Neuronal stem cell (in vitro differentiated cells): ENCODE measurements at regions not wholly inside any gene's neighbourhood (a gene's known extent, or its start where the extent isn't known, plus 50 kb on each side); places are given as distances from the start of the nearest gene placed in this dataset.

Experiments
- DNase-seq: peaks from one replicate; pipeline ENCODE4 v3.0.0-alpha.2; 2013; ENCODE audit warnings: low spot score
- H2AFZ ChIP-seq: one replicate; pipeline ENCODE4 v1.6.1; 2013; ENCODE audit warnings: mild to moderate bottlenecking, low read length, inconsistent platforms
- H2AK5ac ChIP-seq: 2 replicates; pipeline ENCODE4 v1.6.1; 2013; ENCODE audit warnings: low read depth, mild to moderate bottlenecking, inconsistent platforms, low read length, moderate library complexity, mixed read lengths
- H2BK120ac ChIP-seq: 2 replicates; pipeline ENCODE4 v1.6.1; 2013; ENCODE audit warnings: low read depth, mild to moderate bottlenecking, inconsistent platforms, low read length, moderate library complexity, mixed read lengths
- H2BK12ac ChIP-seq: one replicate; pipeline ENCODE4 v1.6.1; 2013; ENCODE audit warnings: low read length, inconsistent platforms
- H2BK15ac ChIP-seq: 2 replicates; pipeline ENCODE4 v1.6.1; 2013; ENCODE audit warnings: mild to moderate bottlenecking, low read length, inconsistent platforms, mixed read lengths
- H2BK5ac ChIP-seq: one replicate; pipeline ENCODE4 v1.6.1; 2013; ENCODE audit warnings: inconsistent platforms, mild to moderate bottlenecking, low read length, moderate library complexity
- H3K14ac ChIP-seq: one replicate; pipeline ENCODE4 v1.6.1; 2013; ENCODE audit warnings: low read length, inconsistent platforms
- H3K18ac ChIP-seq: 2 replicates; pipeline ENCODE4 v1.6.1; 2013; ENCODE audit warnings: low read length, inconsistent platforms
- H3K23ac ChIP-seq: 2 replicates; pipeline ENCODE4 v1.6.1; 2013; ENCODE audit warnings: low read depth, mild to moderate bottlenecking, mixed read lengths, low read length, inconsistent platforms; ENCODE audit not compliant: poor library complexity
- H3K27ac ChIP-seq: replicated peaks from 3 replicates; pipeline ENCODE4 v1.5.1; 2013; ENCODE audit warnings: low read length, inconsistent platforms
- H3K27me3 ChIP-seq, 3 experiments: 2 replicates each; pipeline ENCODE4 v1.6.1; 2013; ENCODE audit warnings: low read length in 3 of 3, mild to moderate bottlenecking in 2 of 3, inconsistent platforms in 1 of 3, low read depth in 1 of 3, mixed read lengths in 1 of 3, moderate library complexity in 1 of 3; ENCODE audit not compliant: control insufficient read depth in 3 of 3, insufficient read depth in 3 of 3
- H3K36me3 ChIP-seq, 2 donors: replicated peaks in 1 of 2; 2 replicates each; pipeline ENCODE4 v1.6.1; 2013; ENCODE audit warnings: low read length in 2 of 2; ENCODE audit not compliant: control insufficient read depth in 2 of 2, insufficient read depth in 2 of 2
- H3K4ac ChIP-seq: 2 replicates; pipeline ENCODE4 v1.6.1; 2013; ENCODE audit warnings: inconsistent platforms, mild to moderate bottlenecking, low read length, moderate library complexity
- H3K4me1 ChIP-seq, 2 donors: 1 replicate in 1 of 2; 2 replicates in 1 of 2; pipeline ENCODE4 v1.6.1; 2013; ENCODE audit warnings: low read length in 2 of 2, low read depth in 1 of 2; ENCODE audit not compliant: control insufficient read depth in 2 of 2, insufficient read depth in 1 of 2
- H3K4me2 ChIP-seq: one replicate; pipeline ENCODE4 v1.6.1; 2013; ENCODE audit warnings: mild to moderate bottlenecking, low read length, inconsistent platforms; ENCODE audit not compliant: insufficient read depth, poor library complexity, severe bottlenecking
- H3K4me3 ChIP-seq, 2 donors: 2 replicates each; pipeline ENCODE4 v1.5.1; 2013; ENCODE audit warnings: low read length in 2 of 2, mild to moderate bottlenecking in 2 of 2, inconsistent platforms in 1 of 2, moderate library complexity in 1 of 2
- H3K79me1 ChIP-seq: one replicate; pipeline ENCODE4 v1.6.1; 2013; ENCODE audit warnings: low read depth, mild to moderate bottlenecking, inconsistent platforms, low read length, moderate library complexity
- H3K9ac ChIP-seq: one replicate; pipeline ENCODE4 v1.6.1; 2013; ENCODE audit warnings: mild to moderate bottlenecking, low read depth, low read length, inconsistent platforms; ENCODE audit not compliant: poor library complexity
- H3K9me3 ChIP-seq, 2 donors: replicated peaks in 1 of 2; 2 replicates each; pipeline versions ENCODE3 to v1.6.1; 2013; ENCODE audit warnings: low read length in 2 of 2, mild to moderate bottlenecking in 2 of 2, inconsistent platforms in 1 of 2, low read depth in 1 of 2, mixed read lengths in 1 of 2, moderate library complexity in 1 of 2; ENCODE audit not compliant: control insufficient read depth in 2 of 2, insufficient read depth in 1 of 2
- H4K8ac ChIP-seq: one replicate; pipeline ENCODE4 v1.6.1; 2013; ENCODE audit warnings: low read depth, mild to moderate bottlenecking, inconsistent platforms, low read length, moderate library complexity
- H4K91ac ChIP-seq: one replicate; pipeline ENCODE4 v1.6.1; 2013; ENCODE audit warnings: low read length, low read depth, mild to moderate bottlenecking, inconsistent platforms; ENCODE audit not compliant: poor library complexity
- WGBS, 2 donors: extraction: QIAGEN DNeasy Blood & Tissue Kit; methylation state at CpG; one replicate each; pipeline ENCODE4 v1.1.7; 2013; ENCODE audit warnings: missing lambda C conversion rate in 2 of 2, mixed read lengths in 1 of 2; ENCODE audit not compliant: insufficient read length in 2 of 2, insufficient replicate concordance in 1 of 2; ENCODE audit errors: extremely low coverage in 2 of 2; 5-methylcytosine and 5-hydroxymethylcytosine counted together

DNA sequence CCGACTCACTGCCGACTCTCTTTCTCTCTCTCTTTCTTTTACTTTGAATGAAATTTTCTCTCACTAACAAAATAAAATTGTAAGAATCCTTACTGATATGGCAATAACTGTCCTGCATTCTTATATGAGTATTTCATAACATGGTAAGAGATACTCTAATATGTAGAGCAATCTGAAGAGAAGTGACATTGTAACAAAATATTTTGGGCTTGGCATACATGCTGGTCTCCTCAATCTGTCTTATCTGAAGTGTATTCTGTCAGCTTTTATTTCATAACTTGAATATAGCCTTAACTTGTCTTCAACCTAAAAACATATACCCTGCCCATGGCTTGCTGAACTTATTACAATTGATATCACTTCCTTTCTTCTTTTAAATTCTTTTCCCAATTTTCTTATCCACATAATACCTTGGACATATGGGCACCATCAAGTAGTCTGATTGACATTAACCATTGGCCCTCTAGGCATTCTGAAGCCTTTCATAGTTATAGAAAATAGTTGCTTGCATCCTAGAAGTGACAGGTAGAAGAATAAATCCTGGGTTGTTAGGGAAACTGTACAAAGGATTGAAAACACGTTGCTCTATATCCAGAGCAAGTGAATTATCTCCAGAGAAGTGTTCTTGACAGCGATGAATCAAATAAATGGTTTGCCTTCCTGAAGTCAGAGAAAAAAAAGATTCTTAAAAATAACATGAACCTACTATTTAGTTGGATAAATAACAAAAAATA lies 537.6 kb upstream of the TYRP1 start:
- Histone ChIP-seq H3K14ac (no peak overlapping the region), H3K23ac (no peak overlapping the region), H3K18ac (no peak overlapping the region), H3K4me2 (no peak overlapping the region), H3K4me3 (no peak overlapping the region), H4K91ac (no peak overlapping the region), H3K9ac (no peak overlapping the region), H2BK15ac (no peak overlapping the region), H3K79me1 (no peaks in the 10 kb centered on the region), H4K8ac (no peak overlapping the region), H3K4ac (no peak overlapping the region), H2BK5ac (no peak overlapping the region), H2BK12ac (no peak overlapping the region), H2AK5ac (no peak overlapping the region), H3K27ac (no peak overlapping the region), H3K27me3 (no peaks in the 10 kb centered on the region), H3K36me3 (no peaks in the 10 kb centered on the region), H2AFZ (no peak overlapping the region), H3K4me1 (no peaks in the 10 kb centered on the region), H3K9me3 (no peaks in the 10 kb centered on the region), H2BK120ac (no peak overlapping the region)
- DNase-seq = no peak
- no CpG with 5 or more reads among the region's 4 CpGs for whole genome bisulfite sequencing, 2 donors

DNA sequence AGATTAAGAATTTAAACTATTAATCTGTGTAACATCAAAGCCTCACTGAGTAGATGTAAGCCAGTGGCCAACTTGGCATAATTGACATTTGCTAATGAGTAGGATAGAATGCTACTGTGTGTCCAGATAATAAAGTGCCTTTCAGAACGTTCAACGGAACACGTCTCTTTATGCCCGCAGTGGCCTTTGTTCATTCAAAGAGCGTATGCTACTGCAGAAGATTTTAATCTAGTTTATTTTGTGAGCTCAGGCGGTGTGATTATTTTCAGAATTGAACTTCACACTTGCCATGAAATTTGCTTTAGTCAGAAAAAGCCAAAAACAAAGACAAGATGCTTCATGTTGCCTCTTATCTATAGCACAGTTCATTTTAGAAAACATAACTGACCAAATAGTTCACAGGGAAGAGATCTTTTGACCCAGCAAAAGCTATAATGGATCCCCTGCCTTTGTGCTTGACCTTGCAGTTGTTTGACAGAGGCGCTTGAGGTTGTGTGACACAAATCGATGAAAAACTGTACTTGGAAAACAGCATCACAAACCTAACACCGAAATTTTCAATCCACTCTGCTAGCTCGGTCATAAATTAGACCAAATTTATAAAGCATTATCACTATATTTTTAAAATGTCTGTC lies 530.9 kb upstream of the TYRP1 start:
- H4K8ac ChIP-seq = no peak overlapping the region
- no peak overlapping the region for H3K4me2 ChIP-seq
- no peak overlapping the region for H3K27ac ChIP-seq
- H3K23ac ChIP-seq = no peak overlapping the region
- peaks cover 0 to 10% of the 10 kb centered on the region in 2 donors for H3K4me1 ChIP-seq
- no peaks in the 10 kb centered on the region for H3K79me1 ChIP-seq
- H2BK120ac ChIP-seq = no peak overlapping the region
- no peak for DNase-seq
- H3K36me3 ChIP-seq = no peaks in the 10 kb centered on the region
- 100% methylated on average over 2 of the region's 10 CpGs; no CpG with 5 or more reads in 1 of the 2 donors for WGBS, 2 donors
- no peak overlapping the region for H2BK12ac ChIP-seq
- no peak overlapping the region for H3K9ac ChIP-seq
- H3K27me3 ChIP-seq = no peaks in the 10 kb centered on the region
- no peak overlapping the region for H3K4ac ChIP-seq
- no peak overlapping the region for H2BK15ac ChIP-seq
- H2AFZ ChIP-seq = no peak overlapping the region
- no peak overlapping the region for H3K18ac ChIP-seq
- H3K14ac ChIP-seq = no peak overlapping the region
- H2AK5ac ChIP-seq = no peak overlapping the region
- no peak overlapping the region for H3K4me3 ChIP-seq
- no peak overlapping the region for H2BK5ac ChIP-seq
- H3K9me3 ChIP-seq = no peaks in the 10 kb centered on the region
- H4K91ac ChIP-seq = no peak overlapping the region

DNA sequence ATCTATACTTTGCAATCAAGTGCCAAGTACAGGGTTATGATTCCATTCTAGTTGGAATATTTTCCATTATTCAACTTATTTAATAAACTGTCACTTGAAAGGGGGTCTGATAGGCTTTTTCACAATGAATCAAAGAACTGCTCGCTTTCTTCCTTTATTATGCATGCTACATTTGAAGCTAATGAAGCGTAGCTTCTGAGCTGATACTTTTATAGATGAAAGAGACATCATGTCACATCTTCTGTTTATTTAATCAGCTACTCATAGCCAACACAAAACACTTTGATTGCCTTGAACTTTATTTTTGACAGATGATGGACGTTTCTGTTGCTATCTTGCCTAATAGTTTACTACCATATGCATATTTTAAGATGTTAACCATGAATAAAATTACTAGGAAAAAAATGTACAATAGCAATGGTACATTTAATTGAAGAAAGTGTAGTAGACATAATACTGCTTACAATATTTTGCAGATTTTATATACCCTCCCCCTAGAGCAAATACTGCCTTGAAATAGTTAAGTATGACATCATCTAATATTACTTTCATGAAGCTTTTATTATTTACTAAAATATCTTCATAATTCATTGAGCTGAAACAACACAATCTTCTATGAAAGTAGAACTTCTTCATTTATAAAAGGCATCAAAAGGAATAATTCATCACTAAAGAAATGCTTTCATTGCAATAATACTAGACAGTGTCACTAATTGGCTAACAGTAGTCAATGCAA lies 529.3 kb upstream of the TYRP1 start:
- peaks cover 0 to 10% of the 10 kb centered on the region in 2 donors for H3K4me1 ChIP-seq

DNA sequence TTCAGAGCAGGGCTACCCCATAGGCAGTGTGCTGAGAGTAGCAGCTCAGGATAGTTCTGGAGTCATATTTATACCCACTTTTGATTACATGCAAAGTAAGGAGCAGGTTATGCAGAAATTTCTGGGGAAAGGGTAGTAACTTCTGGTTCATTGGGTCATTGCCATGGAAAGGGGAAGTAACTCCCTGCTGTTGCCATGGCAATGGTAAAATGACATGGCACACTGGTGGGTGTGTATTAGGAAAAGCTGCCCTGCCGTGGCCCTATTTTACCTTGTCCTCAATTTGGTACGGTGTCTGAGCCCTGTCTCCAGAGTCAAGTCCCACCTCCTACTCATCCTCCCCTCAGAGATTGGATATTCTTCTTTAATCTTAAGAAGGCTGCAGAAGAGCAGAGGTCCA lies 526.7 kb upstream of the TYRP1 start:
- Histone ChIP-seq H3K4me2 (no peak overlapping the region), H3K9me3 (no peaks in the 10 kb centered on the region), H3K4ac (no peak overlapping the region), H3K9ac (no peak overlapping the region), H3K4me3 (no peak overlapping the region), H3K18ac (no peak overlapping the region), H2BK12ac (no peak overlapping the region), H2BK15ac (no peak overlapping the region), H4K91ac (no peak overlapping the region), H2AK5ac (no peak overlapping the region), H3K27me3 (no peaks in the 10 kb centered on the region), H4K8ac (no peak overlapping the region), H2AFZ (peak overlapping the region; percentile 15), H3K23ac (no peak overlapping the region), H2BK5ac (no peak overlapping the region), H2BK120ac (no peak overlapping the region), H3K36me3 (no peaks in the 10 kb centered on the region), H3K4me1 (peaks cover 0 to 10% of the 10 kb centered on the region in 2 donors), H3K27ac (no peak overlapping the region), H3K14ac (no peak overlapping the region), H3K79me1 (no peaks in the 10 kb centered on the region)
- WGBS, 2 donors = no CpG with 5 or more reads among the region's 2 CpGs
- no peak for DNase-seq

More for the DNA sequence above, 529.3 kb upstream of the TYRP1 start:
- Histone ChIP-seq H3K27ac (no peak overlapping the region), H4K8ac (no peak overlapping the region), H3K4me2 (no peak overlapping the region), H3K9ac (no peak overlapping the region), H3K14ac (no peak overlapping the region), H2BK15ac (no peak overlapping the region), H2AK5ac (no peak overlapping the region), H3K18ac (no peak overlapping the region), H3K23ac (no peak overlapping the region), H3K79me1 (no peaks in the 10 kb centered on the region), H3K36me3 (no peaks in the 10 kb centered on the region), H3K4ac (no peak overlapping the region), H2BK5ac (no peak overlapping the region), H3K9me3 (no peaks in the 10 kb centered on the region), H3K4me3 (no peak overlapping the region), H2AFZ (no peak overlapping the region), H2BK120ac (no peak overlapping the region), H2BK12ac (no peak overlapping the region), H4K91ac (no peak overlapping the region), H3K27me3 (no peaks in the 10 kb centered on the region)
- WGBS, 2 donors = no CpG with 5 or more reads among the region's 3 CpGs
- DNase-seq = no peak
